Sigmoid colon (tissue), 6 donors: ENCODE measurements at regions not wholly inside any gene's neighbourhood (a gene's known extent, or its start where the extent isn't known, plus 50 kb on each side); places are given as distances from the start of the nearest gene placed in this dataset.

Experiments used
- DNase-seq: peaks from one replicate; pipeline ENCODE4 v3.0.0-alpha.2; 2019
- H3K27ac ChIP-seq, 4 donors: fragments of 200-600 bp; sonication (generic); one replicate each; pipeline ENCODE4 v1.5.1; 2016 to 2019; ENCODE audit warnings: mild to moderate bottlenecking in 1 of 4
- H3K27me3 ChIP-seq, 3 donors: fragments of 200-600 bp; sonication (generic); one replicate each; pipeline ENCODE4 v1.5.1; 2019; ENCODE audit warnings: mild to moderate bottlenecking in 1 of 3
- H3K36me3 ChIP-seq, 4 donors: fragments of 200-600 bp; sonication (generic); one replicate each; pipeline ENCODE4 v1.5.1; 2016 to 2019
- H3K4me1 ChIP-seq, 4 donors: fragments of 200-600 bp; sonication (generic); one replicate each; pipeline ENCODE4 v1.5.1; 2017 to 2019
- H3K4me3 ChIP-seq, 4 donors: fragments of 200-600 bp; sonication (generic); one replicate each; pipeline ENCODE4 v1.5.1; 2017 to 2019; ENCODE audit warnings: mild to moderate bottlenecking in 2 of 4, moderate library complexity in 1 of 4
- H3K9me3 ChIP-seq, 4 donors: fragments of 200-600 bp in 3 of 4; sonication (generic) in 3 of 4; one replicate each; pipeline versions ENCODE4 v1.5.1 to v1.6.1; 2013 to 2019
- CTCF ChIP-seq, 4 experiments: fragments of 450-650 bp in 3 of 4; fragments of 200-600 bp in 1 of 4; IDR thresholded peaks; one replicate each; pipeline ENCODE4 v1.5.1; 2016 to 2019; ENCODE audit warnings: antibody characterized with exemption in 4 of 4, mild to moderate bottlenecking in 3 of 4, moderate library complexity in 2 of 4
- EP300 ChIP-seq, 4 donors: sonication (generic); formaldehyde crosslinking; IDR thresholded peaks; one replicate each; pipeline ENCODE4 v1.6.1; 2017; ENCODE audit warnings: antibody characterized with exemption in 4 of 4
- POLR2A ChIP-seq, 2 donors: fragments of 450-650 bp; IDR thresholded peaks; one replicate each; pipeline ENCODE4 v1.6.1; 2016; ENCODE audit warnings: antibody characterized with exemption in 2 of 2, mild to moderate bottlenecking in 2 of 2, moderate library complexity in 2 of 2
- POLR2AphosphoS5 ChIP-seq, 4 donors: sonication (generic); formaldehyde crosslinking; IDR thresholded peaks; one replicate each; pipeline ENCODE4 v1.6.1; 2017; ENCODE audit warnings: antibody characterized with exemption in 4 of 4
- WGBS, 2 donors: extraction: QIAGEN DNeasy Blood & Tissue Kit; methylation state at CpG; one replicate each; pipeline ENCODE4 v1.1.7; 2013; 5-methylcytosine and 5-hydroxymethylcytosine counted together
- intact Hi-C: fragments of 100-400 bp; cut with DNase I; formaldehyde crosslinking; loops from one replicate; pipeline ENCODE4 v1.15.1; 2023
- donor health status: healthy with polysubstance abuse.
- donor health status: healthy.

GRCh38 chr1:104380003-104380402 lies 630.3 kb downstream of the AMY1C start:
- Histone ChIP-seq H3K27me3 (no peaks in the 10 kb centered on the region), H3K4me1 (no peaks in the 10 kb centered on the region), H3K9me3 (no peaks in the 10 kb centered on the region), H3K27ac (no peak overlapping the region), H3K36me3 (no peaks in the 10 kb centered on the region), H3K4me3 (no peak overlapping the region)
- TF ChIP-seq CTCF (IDR thresholded peaks at IDR 0.05) (no peak), POLR2AphosphoS5 (IDR thresholded peaks at IDR 0.05) (no peak), POLR2A (IDR thresholded peaks at IDR 0.05) (no peak), EP300 (IDR thresholded peaks at IDR 0.05) (no peak)
- WGBS, 2 donors, result 91 to 92% methylated on average over 2 of the region's 2 CpGs
- DNase-seq, result no peak
- intact Hi-C loops, result no loop called here

GRCh38 chr1:104387716-104388508 lies 638.2 kb downstream of the AMY1C start:
- no peaks in the 10 kb centered on the region for H3K27me3 ChIP-seq
- H3K4me3 ChIP-seq, result no peak overlapping the region
- H3K27ac ChIP-seq, result no peak overlapping the region
- no peaks in the 10 kb centered on the region for H3K4me1 ChIP-seq
- no peaks in the 10 kb centered on the region for H3K9me3 ChIP-seq
- TF ChIP-seq POLR2AphosphoS5 (IDR thresholded peaks at IDR 0.05) (no peak), CTCF (IDR thresholded peaks at IDR 0.05) (no peak), POLR2A (IDR thresholded peaks at IDR 0.05) (no peak), EP300 (IDR thresholded peaks at IDR 0.05) (no peak)
- intact Hi-C loops, result no loop called here
- WGBS, 2 donors, result 71 to 84% methylated on average over 5 of the region's 5 CpGs
- H3K36me3 ChIP-seq, result no peaks in the 10 kb centered on the region
- no peak for DNase-seq

DNA sequence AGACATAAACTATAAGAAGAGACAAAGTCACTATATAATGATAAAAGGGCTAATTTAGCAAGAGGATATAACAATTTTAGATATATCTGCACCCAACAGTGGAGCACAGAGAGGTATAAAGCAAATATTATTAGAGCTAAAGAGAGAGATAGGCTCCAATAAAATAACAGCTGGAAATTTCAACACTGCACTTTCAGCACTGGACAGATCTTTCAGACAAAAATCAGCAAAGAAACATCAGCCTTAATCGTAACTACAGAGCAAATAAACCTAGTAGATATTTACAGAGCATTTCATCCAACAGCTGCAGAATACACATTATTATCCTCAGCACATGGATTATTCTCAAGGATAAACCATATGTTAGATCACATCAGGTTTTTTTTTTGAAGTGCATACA lies 642.9 kb downstream of the AMY1C start:
- Histone ChIP-seq H3K36me3 (no peaks in the 10 kb centered on the region), H3K27me3 (no peaks in the 10 kb centered on the region), H3K9me3 (no peaks in the 10 kb centered on the region), H3K4me1 (no peaks in the 10 kb centered on the region), H3K27ac (no peak overlapping the region), H3K4me3 (no peak overlapping the region)
- intact Hi-C loops, result no loop called here
- WGBS, 2 donors, result 64 to 66% methylated on average over 1 of the region's 1 CpG
- no peak for DNase-seq
- no peak for TF ChIP-seq POLR2A (IDR thresholded peaks at IDR 0.05)
- TF ChIP-seq EP300 (IDR thresholded peaks at IDR 0.05), result no peak
- no peak for TF ChIP-seq POLR2AphosphoS5 (IDR thresholded peaks at IDR 0.05)
- no peak for TF ChIP-seq CTCF (IDR thresholded peaks at IDR 0.05)

- 36 to 59% methylated on average over 2 of the region's 2 CpGs for WGBS, 2 donors
- Histone ChIP-seq H3K27ac (no peak overlapping the region), H3K4me1 (peaks cover 0 to 8% (median 0%) of the 10 kb centered on the region in 4 donors), H3K27me3 (no peaks in the 10 kb centered on the region), H3K36me3 (no peaks in the 10 kb centered on the region), H3K9me3 (no peaks in the 10 kb centered on the region), H3K4me3 (no peak overlapping the region)
- no peak for DNase-seq
- TF ChIP-seq CTCF (IDR thresholded peaks at IDR 0.05) (no peak), POLR2AphosphoS5 (IDR thresholded peaks at IDR 0.05) (no peak), EP300 (IDR thresholded peaks at IDR 0.05) (no peak), POLR2A (IDR thresholded peaks at IDR 0.05) (no peak)
- intact Hi-C loops, result no loop called here
Measured at GRCh38 chr1:104402178-104402577, 652.5 kb downstream of the AMY1C start.

- H3K4me1 ChIP-seq, result peaks cover 0 to 8% (median 0%) of the 10 kb centered on the region in 4 donors
- 79 to 86% methylated on average over 1 of the region's 1 CpG for WGBS, 2 donors
- DNase-seq, result no peak
- H3K27me3 ChIP-seq, result no peaks in the 10 kb centered on the region
- H3K4me3 ChIP-seq, result no peak overlapping the region
- H3K9me3 ChIP-seq, result no peaks in the 10 kb centered on the region
- intact Hi-C loops, result no loop called here
- no peak overlapping the region for H3K27ac ChIP-seq
- TF ChIP-seq CTCF (IDR thresholded peaks at IDR 0.05) (no peak), EP300 (IDR thresholded peaks at IDR 0.05) (no peak), POLR2AphosphoS5 (IDR thresholded peaks at IDR 0.05) (no peak), POLR2A (IDR thresholded peaks at IDR 0.05) (no peak)
- H3K36me3 ChIP-seq, result no peaks in the 10 kb centered on the region
Measured at GRCh38 chr1:104403883-104404282, 654.2 kb downstream of the AMY1C start.
